HG03575 (cell line): ENCODE measurements at regions not wholly inside any gene's neighbourhood (a gene's known extent, or its start where the extent isn't known, plus 50 kb on each side); places are given as distances from the start of the nearest gene placed in this dataset.

Experiments
- ATAC-seq: cut with Tn5 transposase; IDR thresholded peaks from one replicate; pipeline ENCODE4 v1.9.1; 2021; ENCODE audit not compliant: unreplicated experiment, insufficient number of reproducible peaks, low FRiP score; ENCODE audit errors: extremely low read depth

- ATAC-seq, result no peak
Measured at GRCh38 chr9:13556656-13557055, 277.2 kb upstream of the MPDZ start.

- ATAC-seq, result no peak
Measured at GRCh38 chr9:13555989-13556500, 276.6 kb upstream of the MPDZ start.

- no peak for ATAC-seq
Measured at GRCh38 chr9:13555516-13555915, 276.0 kb upstream of the MPDZ start.

GRCh38 chr9:13554626-13555025, 275.1 kb upstream of the MPDZ start:
- ATAC-seq, result no peak

GRCh38 chr9:13552606-13553215, 273.2 kb upstream of the MPDZ start:
- no peak for ATAC-seq

- no peak for ATAC-seq
Measured at GRCh38 chr9:13550519-13550918, 271.0 kb upstream of the MPDZ start.

GRCh38 chr9:13548535-13548934, 269.0 kb upstream of the MPDZ start:
- no peak for ATAC-seq

- no peak for ATAC-seq
Measured at GRCh38 chr9:13535141-13535540, 255.6 kb upstream of the MPDZ start.

- no peak for ATAC-seq
Measured at GRCh38 chr9:13534006-13534405, 254.5 kb upstream of the MPDZ start.

GRCh38 chr9:13532407-13532806, 252.9 kb upstream of the MPDZ start:
- no peak for ATAC-seq

GRCh38 chr9:13529321-13530104, 250.0 kb upstream of the MPDZ start:
- no peak for ATAC-seq

GRCh38 chr9:13524245-13524644, 244.8 kb upstream of the MPDZ start:
- ATAC-seq, result no peak

GRCh38 chr9:13520069-13520468, 240.6 kb upstream of the MPDZ start:
- no peak for ATAC-seq

GRCh38 chr9:13513716-13514444, 234.4 kb upstream of the MPDZ start:
- no peak for ATAC-seq

- no peak for ATAC-seq
Measured at GRCh38 chr9:13513286-13513685, 233.8 kb upstream of the MPDZ start.

- no peak for ATAC-seq
Measured at GRCh38 chr9:13508681-13509080, 229.2 kb upstream of the MPDZ start.

- no peak for ATAC-seq
Measured at GRCh38 chr9:13508086-13508485, 228.6 kb upstream of the MPDZ start.

- no peak for ATAC-seq
Measured at GRCh38 chr9:13505797-13506196, 226.3 kb upstream of the MPDZ start.

GRCh38 chr9:13503599-13503998, 224.1 kb upstream of the MPDZ start:
- no peak for ATAC-seq

- no peak for ATAC-seq
Measured at GRCh38 chr9:13502484-13502883, 223.0 kb upstream of the MPDZ start.
